ENCODE measurements at regions not wholly inside any gene's neighbourhood (a gene's known extent, or its start where the extent isn't known, plus 50 kb on each side); places are given as distances from the start of the nearest gene placed in this dataset.

DNA sequence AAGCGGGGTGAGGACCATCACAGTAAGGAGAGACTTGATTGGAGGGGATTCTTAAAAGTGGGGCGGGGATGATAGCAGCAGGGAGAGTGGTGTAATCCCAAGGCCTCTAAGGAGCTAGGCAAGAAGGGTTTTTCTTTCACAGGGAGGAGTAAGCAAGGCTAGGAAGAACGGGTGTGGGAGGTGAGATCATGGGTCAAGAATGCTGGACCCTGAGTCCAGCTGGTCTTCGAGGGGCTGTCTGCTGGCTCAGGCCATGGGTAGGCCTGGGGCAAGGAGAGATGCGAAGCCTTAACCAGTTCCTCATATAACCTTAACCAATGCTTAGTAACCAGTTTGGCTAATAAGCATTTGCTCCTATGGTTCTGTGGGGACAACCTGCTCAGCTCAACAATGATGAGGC lies 599.1 kb downstream of the NPHP4 start:
- TF ChIP-seq, protein P1, sequence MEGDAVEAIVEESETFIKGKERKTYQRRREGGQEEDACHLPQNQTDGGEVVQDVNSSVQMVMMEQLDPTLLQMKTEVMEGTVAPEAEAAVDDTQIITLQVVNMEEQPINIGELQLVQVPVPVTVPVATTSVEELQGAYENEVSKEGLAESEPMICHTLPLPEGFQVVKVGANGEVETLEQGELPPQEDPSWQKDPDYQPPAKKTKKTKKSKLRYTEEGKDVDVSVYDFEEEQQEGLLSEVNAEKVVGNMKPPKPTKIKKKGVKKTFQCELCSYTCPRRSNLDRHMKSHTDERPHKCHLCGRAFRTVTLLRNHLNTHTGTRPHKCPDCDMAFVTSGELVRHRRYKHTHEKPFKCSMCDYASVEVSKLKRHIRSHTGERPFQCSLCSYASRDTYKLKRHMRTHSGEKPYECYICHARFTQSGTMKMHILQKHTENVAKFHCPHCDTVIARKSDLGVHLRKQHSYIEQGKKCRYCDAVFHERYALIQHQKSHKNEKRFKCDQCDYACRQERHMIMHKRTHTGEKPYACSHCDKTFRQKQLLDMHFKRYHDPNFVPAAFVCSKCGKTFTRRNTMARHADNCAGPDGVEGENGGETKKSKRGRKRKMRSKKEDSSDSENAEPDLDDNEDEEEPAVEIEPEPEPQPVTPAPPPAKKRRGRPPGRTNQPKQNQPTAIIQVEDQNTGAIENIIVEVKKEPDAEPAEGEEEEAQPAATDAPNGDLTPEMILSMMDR (IDR thresholded peaks at IDR 0.05) = no peak
- TF ChIP-seq EP300 (IDR thresholded peaks at IDR 0.05) = no peak
- no peak for TF ChIP-seq POLR2A (IDR thresholded peaks at IDR 0.05)
- no peak for TF ChIP-seq POLR2AphosphoS5 (IDR thresholded peaks at IDR 0.05)
